Activated CD4-positive, alpha-beta T cell treated with anti-CD3 and anti-CD28 coated beads, Interleukin-2, Interleukin-6, amounts not matched to agents 100 ng/mL and 50 ng/mL, durations not matched to agents 16 hours and 8 hours (primary cell): ENCODE measurements at regions not wholly inside any gene's neighbourhood (a gene's known extent, or its start where the extent isn't known, plus 50 kb on each side); places are given as distances from the start of the nearest gene placed in this dataset.
A peak's percentile ranks its signal among the peaks of the same experiment; 100 is the strongest.
"Not testable (repeated sequence)": the region's sequence is repeated elsewhere in the genome, so short reads cannot be mapped to it uniquely, and the experiment has no call there.

Source experiments
- DNase-seq: peaks from one replicate; pipeline ENCODE4 v3.0.0-alpha.2; 2020

- DNase-seq, result not testable (repeated sequence)
Measured at GRCh38 chr20:30671120-30671519, 586.3 kb upstream of the DEFB115 start.

- not testable (repeated sequence) for DNase-seq
Measured at GRCh38 chr20:30675988-30676564, 581.4 kb upstream of the DEFB115 start.

GRCh38 chr20:30682236-30682635 lies 575.2 kb upstream of the DEFB115 start:
- not testable (repeated sequence) for DNase-seq

- DNase-seq, result peak; percentile 54
Measured at GRCh38 chr20:30712861-30713260, 544.6 kb upstream of the DEFB115 start.

- DNase-seq, result not testable (repeated sequence)
Measured at GRCh38 chr20:30719415-30720199, 537.9 kb upstream of the DEFB115 start.

- not testable (repeated sequence) for DNase-seq
Measured at GRCh38 chr20:30723511-30723910, 534.0 kb upstream of the DEFB115 start.

- DNase-seq, result peak; percentile 9
Measured at GRCh38 chr20:30723934-30724687, 533.4 kb upstream of the DEFB115 start.

GRCh38 chr20:30724688-30725074 lies 532.8 kb upstream of the DEFB115 start:
- not testable (repeated sequence) for DNase-seq

- not testable (repeated sequence) for DNase-seq
Measured at GRCh38 chr20:30725188-30725587, 532.3 kb upstream of the DEFB115 start.

- DNase-seq, result not testable (repeated sequence)
Measured at GRCh38 chr20:30728271-30728885, 529.1 kb upstream of the DEFB115 start.
